Panc1 (cell line): ENCODE measurements at regions not wholly inside any gene's neighbourhood (a gene's known extent, or its start where the extent isn't known, plus 50 kb on each side); places are given as distances from the start of the nearest gene placed in this dataset.

ENCODE experiments used
- POLR2AphosphoS5 ChIP-seq: IDR thresholded peaks from 2 replicates; pipeline ENCODE4 v1.6.1; 2012; ENCODE audit warnings: mild to moderate bottlenecking, low read depth, low read length, moderate library complexity
- TF ChIP-seq, protein P1 (sequence below): fragments of 450-650 bp; IDR thresholded peaks from 2 replicates; pipeline ENCODE4 v1.5.1; 2017; ENCODE audit warnings: mild to moderate bottlenecking

DNA sequence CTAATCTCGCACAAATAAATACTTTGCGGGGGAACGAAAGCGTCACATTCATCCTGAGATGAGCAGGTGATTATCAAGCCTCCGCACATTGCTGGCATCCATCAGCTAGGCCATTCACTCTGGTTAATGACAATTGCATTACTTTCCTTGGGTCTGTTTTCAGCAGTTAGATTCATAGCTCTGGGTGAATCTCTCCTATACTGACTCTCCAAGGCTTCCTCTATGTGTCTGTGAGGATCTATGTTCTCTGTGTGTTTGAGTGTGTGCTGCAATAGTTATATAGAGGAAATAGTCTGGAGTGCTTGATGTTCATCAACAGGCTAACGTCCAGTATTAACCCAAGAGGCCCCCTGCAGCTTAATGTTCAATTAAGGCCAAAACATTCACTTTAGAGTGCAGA lies 133.0 kb upstream of the CTTNBP2NL start:
- no peak for TF ChIP-seq POLR2AphosphoS5
- TF ChIP-seq, protein P1, sequence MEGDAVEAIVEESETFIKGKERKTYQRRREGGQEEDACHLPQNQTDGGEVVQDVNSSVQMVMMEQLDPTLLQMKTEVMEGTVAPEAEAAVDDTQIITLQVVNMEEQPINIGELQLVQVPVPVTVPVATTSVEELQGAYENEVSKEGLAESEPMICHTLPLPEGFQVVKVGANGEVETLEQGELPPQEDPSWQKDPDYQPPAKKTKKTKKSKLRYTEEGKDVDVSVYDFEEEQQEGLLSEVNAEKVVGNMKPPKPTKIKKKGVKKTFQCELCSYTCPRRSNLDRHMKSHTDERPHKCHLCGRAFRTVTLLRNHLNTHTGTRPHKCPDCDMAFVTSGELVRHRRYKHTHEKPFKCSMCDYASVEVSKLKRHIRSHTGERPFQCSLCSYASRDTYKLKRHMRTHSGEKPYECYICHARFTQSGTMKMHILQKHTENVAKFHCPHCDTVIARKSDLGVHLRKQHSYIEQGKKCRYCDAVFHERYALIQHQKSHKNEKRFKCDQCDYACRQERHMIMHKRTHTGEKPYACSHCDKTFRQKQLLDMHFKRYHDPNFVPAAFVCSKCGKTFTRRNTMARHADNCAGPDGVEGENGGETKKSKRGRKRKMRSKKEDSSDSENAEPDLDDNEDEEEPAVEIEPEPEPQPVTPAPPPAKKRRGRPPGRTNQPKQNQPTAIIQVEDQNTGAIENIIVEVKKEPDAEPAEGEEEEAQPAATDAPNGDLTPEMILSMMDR, result no peak
